GM12872 (cell line): ENCODE measurements at regions not wholly inside any gene's neighbourhood (a gene's known extent, or its start where the extent isn't known, plus 50 kb on each side); places are given as distances from the start of the nearest gene placed in this dataset.

Experiments
- TF ChIP-seq, protein P1 (sequence below): IDR thresholded peaks from 3 replicates; pipeline ENCODE4 v1.5.1; 2011; ENCODE audit warnings: low read depth, mild to moderate bottlenecking, low read length, moderate library complexity; ENCODE audit not compliant: insufficient read depth

DNA sequence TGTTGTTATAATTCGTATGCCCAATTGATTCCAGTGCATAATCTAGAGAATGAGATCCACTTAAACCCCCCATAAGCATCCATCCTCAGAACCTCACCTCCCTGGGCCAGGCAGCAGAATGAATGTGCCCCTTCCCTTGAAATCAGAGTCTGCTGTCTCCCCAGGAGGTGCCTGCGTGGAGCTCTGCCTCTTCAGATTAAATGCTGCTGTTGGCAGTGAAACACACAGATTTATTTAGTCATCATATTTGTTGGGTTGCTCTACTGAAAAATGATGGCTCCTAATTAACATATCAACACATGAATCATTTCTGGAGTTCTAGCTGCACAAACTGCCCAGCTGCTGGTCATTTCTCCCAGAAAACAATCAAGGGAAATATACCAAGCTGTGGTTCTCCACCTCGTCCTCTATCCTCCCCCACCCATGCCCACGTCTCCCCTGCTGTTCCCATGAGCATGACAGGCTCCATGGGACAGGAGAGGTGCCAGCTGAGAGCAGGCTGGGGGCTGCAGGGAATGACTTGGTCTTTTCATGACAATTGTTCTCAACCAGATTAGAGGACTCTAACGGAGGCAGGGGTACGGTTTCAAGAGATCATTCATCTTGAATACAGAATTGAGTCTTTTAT lies 633.1 kb downstream of the CDH26 start:
- TF ChIP-seq, protein P1, sequence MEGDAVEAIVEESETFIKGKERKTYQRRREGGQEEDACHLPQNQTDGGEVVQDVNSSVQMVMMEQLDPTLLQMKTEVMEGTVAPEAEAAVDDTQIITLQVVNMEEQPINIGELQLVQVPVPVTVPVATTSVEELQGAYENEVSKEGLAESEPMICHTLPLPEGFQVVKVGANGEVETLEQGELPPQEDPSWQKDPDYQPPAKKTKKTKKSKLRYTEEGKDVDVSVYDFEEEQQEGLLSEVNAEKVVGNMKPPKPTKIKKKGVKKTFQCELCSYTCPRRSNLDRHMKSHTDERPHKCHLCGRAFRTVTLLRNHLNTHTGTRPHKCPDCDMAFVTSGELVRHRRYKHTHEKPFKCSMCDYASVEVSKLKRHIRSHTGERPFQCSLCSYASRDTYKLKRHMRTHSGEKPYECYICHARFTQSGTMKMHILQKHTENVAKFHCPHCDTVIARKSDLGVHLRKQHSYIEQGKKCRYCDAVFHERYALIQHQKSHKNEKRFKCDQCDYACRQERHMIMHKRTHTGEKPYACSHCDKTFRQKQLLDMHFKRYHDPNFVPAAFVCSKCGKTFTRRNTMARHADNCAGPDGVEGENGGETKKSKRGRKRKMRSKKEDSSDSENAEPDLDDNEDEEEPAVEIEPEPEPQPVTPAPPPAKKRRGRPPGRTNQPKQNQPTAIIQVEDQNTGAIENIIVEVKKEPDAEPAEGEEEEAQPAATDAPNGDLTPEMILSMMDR, result no peak

DNA sequence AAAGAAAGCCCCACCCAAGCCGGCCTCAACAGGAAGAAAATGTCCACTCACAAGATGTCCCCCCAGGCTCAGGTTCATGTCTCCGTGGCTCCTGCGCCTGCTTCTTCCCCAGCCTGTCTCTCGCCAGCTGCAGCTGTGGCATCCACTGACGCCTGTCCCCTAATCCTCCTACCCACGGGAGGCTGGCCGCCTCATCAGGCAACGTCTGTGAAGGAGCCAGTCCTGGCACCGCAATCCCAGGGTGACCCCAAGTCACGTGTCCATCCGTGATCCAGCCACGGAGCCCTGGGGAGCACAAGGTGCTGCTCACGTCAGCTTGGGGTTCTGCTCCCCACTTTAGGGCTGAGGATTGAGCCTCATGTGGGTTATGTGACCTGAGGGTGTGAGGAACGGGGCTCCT lies 640.3 kb downstream of the CDH26 start:
- TF ChIP-seq, protein P1, result no peak

DNA sequence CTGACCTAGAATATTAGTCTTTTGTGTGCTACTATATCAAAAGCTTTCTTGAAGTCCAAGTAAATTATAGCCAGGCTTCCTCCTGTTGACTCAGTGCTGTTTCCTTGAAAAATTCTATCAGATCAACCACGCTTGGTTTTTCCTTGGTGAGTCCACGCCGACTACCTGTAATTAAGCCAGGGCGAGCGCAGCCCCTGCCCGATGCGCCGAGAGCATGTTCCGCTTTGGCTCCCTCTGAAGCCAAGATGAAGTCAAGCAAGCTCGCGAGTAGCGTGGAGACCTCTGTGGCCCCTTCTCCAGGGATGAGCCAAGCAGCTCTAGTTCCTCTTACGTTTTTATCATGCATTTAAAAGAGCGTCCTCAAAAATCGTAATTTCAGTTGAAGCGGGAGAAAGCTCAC lies 641.2 kb downstream of the CDH26 start:
- TF ChIP-seq, protein P1, result no peak

DNA sequence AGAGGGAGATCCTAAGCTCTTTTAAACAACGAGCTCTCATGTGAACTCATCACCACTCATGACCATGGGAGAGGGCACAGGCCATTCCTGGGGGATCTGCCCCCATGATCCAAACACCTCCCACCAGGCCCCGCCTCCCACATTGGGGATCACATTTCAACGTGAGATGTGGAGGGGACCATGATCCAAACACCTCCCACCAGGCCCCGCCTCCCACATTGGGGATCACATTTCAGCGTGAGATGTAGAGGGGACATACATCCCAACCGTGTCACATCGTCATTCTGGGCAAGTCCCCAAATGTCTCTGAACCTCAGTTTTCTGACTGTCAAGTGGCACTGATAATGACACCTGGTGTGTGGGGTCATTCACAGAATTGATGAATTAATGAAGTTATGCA lies 641.8 kb downstream of the CDH26 start:
- TF ChIP-seq, protein P1, result no peak

DNA sequence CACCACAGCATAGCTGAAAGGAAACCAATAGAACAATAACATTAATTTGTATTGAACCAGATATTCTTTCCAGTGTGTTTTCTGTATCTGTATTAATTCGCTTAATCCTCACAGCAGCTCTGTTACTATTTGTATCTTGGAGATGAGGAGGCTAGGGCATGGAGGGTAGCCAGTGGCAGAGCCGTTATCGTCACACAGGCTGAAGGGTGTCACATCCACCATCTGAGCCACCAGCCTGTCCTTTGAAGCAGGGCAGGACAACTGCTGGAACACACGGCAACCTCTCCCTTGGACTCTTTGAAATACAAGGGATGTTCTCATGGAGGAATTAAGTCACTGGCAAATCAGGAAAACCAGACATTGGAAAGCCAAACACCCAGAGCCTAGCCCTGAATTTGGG lies 628.0 kb upstream of the CDH4 start:
- TF ChIP-seq, protein P1, result no peak

DNA sequence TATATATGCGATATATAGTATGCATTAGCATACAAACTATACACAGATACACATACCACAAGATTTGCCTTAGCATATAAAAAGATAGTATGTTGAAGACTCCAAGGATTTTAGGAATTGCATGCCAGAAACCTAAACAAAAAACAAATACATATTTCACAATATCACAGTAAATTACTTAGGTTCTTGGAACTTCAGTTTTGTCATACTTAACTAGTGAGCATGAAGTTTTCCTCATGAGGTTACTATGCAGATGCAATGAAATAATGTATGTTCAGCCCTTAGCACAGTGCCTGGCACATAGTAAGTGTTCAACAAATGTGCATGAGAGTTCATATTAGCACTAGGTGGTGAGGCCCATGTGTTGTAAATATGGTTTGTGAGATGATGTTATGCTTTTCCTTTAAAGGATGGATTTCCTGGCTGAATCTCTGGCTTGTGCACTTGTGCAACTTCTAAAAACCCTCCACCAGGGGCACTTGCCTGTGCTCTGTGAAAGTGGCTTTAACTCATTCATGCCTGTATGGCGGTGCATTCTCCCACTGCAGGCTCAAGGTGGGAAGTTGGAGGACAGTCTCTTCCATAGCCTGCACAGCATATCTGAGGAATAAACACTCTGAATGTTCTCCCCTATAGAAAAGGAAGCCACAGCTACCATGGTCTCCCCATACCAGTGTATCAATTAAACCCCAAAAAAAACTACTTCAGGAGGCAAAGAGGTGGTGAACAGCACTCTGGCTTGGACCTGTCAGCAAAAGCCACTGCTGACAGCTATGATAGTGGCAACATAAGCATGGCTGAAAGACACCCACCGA lies 624.1 kb upstream of the CDH4 start:
- TF ChIP-seq, protein P1, result no peak

DNA sequence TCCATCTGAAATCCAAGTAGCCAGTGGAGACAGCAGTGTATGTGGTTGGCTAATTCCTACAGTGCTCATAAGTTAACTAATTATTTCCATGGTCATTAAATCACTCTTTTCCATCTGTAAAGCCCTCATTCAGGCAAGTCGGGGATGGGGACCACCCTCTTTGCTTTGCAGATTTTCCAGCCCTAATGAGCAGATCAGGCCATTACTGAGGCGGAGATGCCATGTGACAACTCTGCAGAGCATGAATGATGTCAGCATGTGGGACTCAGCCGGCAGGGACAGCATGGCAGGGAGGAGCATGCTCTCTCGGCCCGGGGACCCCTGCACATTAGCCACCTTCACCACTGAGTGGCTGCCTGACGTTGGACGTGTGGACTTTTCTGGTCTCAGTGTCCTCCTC lies 623.3 kb upstream of the CDH4 start:
- TF ChIP-seq, protein P1, result no peak
